ENCODE measurements at regions not wholly inside any gene's neighbourhood (a gene's known extent, or its start where the extent isn't known, plus 50 kb on each side); places are given as distances from the start of the nearest gene placed in this dataset.

DNA sequence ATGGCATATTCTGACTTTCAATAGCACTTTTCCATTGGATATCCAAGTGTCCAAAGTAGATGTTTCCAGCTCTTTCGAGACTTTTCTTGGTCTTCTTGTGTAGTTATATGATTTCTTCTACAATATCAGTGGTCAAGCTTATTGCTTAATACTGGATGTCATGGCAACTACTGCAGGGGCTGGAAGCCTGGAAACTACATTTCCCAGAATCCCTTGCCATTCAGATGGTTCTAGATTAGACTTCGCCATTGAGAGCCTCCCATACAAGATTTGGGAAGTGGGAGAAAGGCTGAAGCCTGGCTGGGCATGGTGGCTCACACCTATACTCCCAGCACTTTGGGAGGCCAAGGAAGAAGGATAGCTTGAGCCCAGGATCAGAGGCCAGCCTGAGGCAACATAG, 153.6 kb downstream of the C16orf95 start:
- no peak for DNase-seq

DNA sequence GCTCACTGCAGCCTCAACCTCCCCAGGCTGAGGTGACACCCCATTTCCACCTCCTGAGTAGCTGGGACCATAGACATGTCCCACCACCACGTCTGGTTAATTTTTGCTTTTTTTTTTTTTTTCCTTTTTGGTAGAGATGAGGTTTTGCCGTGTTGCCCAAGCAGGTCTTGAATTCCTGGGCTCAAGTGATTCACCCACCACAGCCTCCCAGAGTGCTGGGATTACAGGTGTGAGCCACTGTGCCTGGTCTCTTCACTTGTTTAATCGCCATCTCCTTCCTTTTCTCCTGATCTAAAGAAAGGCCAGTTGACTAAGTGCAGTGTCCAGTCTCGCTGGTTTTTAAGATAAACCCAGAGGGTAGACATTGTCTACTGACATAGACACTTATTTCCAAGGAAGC, 152.0 kb downstream of the C16orf95 start:
- DNase-seq, result no peak

DNA sequence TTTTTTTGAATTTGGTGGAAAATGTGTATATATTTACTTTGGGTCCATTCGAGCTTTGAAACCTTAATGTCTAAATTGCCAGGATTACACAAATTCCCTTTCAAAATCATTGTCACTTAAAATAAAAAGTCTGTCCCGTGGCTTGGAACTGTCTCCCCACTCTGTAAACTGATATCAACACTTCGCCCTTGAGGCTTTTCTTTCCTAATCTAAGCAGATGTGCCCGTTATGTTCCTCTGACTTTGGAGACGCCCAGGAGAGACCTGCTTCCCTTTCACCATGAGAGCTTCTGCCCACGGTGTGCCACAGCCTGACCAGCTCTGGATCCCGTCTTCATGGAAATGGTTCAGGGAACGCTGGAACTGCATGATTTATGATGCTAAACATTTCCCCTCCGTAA, 151.3 kb downstream of the C16orf95 start:
- DNase-seq, result no peak

DNA sequence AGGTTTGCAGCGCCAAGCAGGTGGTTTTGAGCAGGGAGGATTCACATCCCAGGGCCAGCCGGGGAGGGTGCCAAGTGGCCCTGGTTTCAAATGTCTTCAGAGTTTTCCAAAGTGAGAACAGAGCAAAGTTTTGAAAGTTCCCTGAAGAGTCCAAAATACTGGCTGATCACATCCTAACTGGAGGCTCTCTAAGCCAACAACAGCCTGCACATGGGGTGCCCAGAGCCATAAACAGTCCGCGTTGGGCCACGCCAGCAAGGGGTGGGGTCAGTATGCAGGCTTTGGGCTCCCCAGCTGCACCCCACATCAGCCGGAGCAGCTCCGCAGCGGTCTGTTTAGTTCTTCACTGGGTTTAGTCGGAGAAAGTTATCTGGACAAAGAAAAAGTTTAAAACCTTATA, 150.9 kb downstream of the C16orf95 start:
- no peak for DNase-seq

DNA sequence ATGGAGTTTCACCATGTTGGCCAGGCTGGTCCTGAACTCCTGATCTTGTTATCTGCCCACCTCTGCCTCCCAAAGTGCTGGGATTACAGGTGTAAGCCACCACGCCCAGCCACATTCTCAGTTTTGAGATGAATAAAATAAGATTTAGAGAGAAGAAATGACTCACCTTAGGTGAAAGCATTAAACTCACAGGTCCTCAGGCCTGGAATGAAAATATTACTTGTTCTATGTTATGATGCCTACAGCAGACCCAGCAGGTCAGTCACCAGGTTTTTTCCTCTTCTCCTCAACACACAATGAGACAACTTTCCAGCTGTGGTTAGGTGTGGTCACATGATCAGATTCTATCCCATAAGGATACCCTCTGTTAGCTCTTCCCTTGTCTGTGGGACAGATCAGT, 150.3 kb downstream of the C16orf95 start:
- DNase-seq, result no peak

DNA sequence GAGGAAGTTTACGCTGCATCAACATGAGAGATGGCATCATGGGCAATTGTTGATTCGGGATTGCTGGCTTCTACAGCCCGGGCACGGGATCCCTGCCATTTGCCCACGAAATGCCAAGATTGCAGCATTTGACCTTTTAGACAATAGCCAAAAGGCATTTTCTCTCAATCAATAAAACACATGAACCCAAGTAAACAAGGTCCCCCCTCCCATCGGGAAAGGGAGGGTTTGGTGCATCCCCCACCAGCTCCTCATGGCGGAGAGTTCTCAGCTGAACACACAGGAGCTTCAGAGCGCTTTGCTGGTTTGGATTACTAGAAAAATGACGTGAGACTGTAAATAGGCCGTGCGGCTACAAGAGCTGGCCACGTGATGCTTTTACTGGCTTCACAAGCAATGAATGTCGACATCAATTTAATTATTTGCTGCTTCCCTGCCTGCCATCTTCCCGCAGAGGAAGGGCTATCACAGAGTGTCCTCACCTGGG, 147.6 kb downstream of the C16orf95 start:
- DNase-seq, result no peak

DNA sequence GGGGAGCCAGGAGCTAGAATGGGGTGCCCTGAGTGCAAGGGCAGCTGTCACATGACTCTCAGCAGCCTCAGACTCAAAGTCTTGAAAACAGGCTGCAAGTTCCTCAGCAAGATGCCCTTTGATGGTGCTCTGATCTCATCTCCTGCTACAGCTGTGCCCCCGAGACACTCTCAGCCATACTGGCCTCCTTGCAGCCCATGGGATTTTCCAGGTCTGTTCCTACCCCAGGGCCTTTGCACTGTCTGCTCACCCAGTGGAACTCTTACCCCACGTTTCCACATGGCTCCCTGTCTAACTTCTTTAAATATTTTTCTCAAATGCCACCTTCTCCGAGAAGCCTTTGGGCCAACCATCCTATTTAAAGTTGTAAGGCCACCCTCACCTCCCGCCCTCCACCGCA, 146.9 kb downstream of the C16orf95 start:
- no peak for DNase-seq

DNA sequence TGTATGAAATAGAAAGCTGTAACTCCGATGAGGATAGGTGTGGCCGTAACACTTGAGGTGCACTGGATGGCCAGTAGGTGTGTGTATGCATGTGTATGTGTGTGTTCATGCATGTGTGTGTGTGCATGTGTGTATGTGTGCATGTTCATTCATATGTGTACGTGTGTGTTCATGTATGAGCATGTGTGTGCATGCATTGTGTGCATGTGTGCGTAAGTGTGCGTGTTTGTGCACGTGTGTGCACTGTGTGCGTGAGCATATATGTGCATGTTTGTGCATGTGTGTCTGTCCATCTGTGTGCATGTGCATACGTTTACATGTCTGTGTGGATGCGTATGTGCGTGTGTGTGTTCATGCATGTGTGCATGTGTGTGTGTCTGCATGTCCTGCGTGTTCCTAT, 145.5 kb downstream of the C16orf95 start:
- DNase-seq, result no peak

DNA sequence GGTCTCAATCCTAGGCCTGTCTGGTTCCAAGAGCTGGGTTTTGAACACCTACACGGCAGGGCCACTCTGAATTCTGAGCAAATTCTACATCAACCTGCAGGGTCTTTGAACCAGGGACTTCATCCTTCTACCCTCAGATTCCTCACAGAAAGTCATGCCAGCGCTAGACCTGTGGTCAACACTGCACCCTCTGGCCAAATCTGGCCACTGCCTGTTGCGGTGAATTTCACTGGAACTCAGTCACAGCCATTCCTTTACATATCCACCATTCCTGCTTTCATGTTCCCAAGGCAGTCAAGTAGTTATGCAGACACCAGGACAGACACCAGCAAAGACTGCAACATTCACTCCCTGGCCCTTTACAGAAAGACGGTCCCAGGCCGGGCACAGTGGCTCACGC, 144.6 kb downstream of the C16orf95 start:
- DNase-seq, result no peak

DNA sequence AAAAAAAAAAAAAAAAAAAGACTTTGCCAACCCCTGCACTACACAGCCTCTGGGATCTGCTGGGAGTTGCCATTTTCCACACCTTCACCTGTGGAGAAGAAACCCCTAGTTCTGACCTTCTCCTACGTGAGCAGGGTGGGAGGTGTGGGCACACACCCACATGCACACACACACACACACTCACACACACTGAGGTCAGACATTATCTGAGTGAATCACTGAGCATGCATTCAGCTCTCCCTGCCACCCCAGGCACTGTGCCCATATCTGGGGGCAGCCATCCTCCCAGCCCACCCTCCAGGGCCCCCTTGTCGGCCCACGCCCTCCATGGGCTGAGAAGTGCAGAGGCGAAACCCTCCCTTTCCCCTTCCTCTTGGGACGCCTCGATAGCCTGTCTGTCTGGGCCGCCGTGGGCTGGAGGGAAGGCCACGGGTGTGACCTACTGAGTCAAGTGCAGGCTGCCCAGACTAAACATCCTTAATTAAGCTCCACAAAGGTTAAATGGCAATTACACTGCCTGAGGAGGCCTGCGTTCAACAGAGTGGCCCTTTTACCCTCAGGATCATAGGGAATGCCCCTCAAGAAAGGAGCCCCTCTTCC, 143.8 kb downstream of the C16orf95 start:
- DNase-seq, result no peak

DNA sequence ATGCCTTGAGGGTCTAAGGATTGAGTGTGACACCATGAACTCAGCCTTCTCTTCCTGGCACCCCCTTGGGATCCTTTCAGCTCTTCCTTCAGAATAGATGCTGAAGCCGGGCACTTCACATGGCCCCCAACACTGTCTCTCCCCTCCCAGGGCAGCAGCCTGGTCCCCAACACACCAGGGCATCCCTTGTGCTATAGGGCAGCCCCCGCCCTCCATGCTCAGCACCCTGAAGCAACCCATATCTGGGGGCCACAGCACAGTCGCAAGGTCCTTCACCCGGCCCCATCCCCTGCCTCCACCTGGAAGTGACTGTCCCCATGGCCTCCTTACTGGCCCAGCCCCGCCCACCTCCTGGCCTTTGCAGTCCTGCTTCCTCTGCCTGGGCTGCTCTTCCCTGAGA, 143.1 kb downstream of the C16orf95 start:
- no peak for DNase-seq

DNA sequence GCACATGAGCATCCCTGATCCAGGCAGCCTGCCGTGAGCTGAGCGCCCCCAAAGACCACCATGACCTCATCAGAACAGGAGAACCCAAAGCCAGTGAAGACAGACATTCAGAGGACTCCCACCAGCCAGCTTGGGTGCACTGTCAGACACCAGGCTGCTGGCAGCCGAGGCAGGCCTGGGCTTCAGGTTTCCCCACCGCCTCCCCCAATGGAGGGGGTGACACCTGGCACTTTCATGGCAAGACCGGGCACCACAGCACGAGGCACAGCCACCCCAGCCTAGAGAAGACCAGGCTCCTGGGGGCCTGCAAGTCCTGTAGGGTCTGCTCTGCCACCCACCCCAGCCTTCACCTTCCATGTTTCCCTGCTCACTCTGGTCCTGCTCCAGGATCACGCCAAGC, 140.5 kb downstream of the C16orf95 start:
- no peak for DNase-seq

DNA sequence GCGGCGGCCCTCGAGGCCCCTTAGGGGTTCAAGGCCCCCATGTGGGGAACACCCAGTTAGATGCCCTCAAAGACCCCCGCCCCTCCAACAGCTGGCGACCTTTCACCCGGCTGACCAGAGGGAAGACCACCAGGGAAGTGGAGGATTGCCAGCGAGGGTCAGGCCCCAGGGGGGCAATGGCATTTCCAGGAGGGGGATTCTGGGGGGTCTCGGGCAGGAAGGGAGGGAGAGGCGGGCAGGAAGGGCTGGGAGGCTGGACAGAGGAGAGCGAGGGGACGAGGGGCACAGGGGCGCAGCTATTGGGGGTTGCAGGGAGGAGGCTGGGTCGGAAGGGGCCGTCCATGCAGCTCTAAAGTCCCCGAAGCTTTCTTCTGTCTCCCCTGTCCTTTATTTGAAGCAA, 139.5 kb downstream of the C16orf95 start:
- no peak for DNase-seq

DNA sequence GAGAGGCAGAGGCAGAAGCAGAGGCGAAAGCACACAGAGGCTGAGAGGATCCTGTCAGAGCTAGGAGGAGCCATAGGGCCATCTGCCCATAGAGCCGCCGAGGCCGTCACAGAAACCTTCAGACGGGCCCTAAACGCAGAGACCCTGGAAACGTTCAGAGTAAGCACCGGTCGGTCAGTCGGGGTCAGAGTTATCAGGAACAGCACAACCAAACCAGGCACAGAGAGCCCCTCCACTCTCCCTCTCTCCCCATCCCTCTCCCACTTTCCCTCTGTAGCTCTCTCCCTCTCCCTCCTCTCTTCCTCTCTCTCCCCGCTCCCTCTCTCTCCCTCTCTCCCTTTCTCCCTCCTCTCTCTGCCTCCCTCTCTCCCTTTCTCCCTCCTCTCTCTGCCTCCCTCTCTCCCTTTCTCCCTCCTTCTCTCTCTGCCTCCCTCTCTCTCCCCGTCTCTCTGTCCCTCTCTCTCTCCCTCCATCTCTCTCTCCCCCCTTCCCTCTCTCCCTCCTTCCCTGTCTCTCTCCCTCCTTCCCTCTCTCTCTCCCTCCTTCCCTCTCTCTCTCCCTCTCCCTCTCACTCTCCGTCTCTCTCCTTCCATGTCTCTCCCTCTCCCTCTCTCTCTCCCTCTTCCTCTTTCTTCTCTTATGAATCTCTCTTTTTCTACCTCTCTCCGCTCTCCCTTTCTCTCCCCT, 138.9 kb downstream of the C16orf95 start:
- DNase-seq, result peak; percentile 54

DNA sequence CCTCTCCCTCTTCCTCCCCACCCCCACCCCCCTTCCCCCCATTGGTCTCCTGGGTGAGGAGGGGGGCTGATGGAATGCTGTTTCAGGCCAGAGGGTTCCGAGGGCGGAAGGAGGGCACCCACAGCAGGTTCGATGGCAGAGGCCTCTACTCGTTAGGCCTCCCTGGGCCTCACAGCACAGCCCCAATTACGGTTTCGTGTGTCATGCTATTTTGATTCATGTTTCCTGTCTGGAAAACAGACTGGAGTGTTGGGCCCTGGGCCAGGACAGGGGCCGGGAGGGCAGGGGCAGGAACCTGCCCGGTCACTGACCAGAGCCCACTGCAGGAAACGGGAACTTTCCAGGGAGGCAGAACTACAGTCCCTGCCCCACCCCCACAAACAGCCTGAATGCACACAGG, 138.2 kb downstream of the C16orf95 start:
- no peak for DNase-seq

DNA sequence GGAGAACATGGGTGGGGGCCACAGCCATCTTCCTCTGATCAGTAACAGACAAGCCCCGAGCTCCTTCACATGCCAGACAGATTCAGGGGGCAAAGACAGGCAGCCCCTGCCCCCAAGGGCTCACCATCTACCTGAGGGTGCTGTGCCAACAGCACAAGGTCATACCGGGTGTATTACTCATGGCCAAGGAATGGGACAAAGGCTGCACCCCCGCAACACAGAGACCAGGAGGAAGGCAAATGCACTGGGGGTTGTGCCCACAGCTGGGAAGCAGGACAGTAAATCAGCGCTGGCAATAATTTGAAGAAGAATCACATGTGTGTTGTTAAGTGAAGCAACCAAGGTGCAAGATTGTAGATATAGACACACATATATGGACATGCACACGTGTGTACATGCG, 137.1 kb downstream of the C16orf95 start:
- DNase-seq, result no peak

DNA sequence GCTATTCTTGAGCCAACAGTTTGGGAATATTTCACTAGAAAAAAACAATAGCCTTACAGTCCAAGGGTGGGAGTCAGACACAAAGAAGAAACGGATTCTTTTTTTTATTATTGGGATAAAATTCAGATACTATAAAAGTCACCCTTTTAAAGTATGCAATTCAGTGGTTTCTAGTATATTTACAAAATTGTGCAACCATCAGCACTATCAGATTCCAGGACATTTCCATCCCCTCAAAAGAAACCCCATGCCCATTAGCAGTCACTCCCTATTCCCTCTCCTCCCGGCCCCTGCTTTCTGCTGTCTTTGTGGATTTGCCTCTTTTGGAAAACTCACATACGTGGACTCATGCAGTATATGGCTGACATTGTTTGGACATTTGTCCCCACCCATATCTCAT, 134.4 kb downstream of the C16orf95 start:
- DNase-seq, result no peak

DNA sequence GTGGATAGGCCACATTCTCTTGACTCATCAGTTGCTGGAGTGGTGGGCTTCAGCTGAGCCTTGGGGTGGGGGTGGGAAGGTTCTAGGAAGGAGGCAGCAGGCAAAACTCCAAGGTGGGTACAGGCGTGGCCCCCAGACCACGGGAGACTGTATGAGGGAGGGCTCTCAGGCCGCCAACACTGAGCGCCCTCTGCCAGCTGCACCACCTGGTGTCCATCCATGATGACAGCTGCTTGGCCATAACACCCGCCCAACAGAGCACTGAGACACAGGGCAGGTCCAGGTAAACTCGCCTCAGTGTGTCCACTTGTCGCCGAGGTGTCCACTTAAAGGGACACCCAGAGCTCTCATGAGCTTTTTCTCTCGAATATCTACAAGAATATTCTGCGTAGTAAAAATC, 133.5 kb downstream of the C16orf95 start:
- no peak for DNase-seq

DNA sequence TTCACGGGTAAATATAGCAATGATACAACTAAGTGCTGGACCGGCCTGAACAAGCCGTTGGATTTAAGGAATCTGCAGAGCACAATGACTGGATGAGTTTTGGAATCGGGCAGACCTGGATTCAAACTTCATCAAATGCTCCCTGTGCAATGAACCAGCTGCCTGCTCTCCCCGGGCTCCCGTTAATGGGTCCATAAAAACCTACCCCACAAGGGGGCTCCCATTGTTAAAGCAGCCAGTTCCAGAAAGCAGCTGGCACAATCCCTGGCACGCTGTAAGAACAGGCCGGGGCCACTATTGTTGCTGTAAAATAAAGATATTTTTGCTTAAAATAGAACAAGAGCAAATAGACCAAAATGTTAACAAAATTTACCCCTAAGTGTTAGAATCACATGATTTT, 131.9 kb downstream of the C16orf95 start:
- DNase-seq, result no peak

DNA sequence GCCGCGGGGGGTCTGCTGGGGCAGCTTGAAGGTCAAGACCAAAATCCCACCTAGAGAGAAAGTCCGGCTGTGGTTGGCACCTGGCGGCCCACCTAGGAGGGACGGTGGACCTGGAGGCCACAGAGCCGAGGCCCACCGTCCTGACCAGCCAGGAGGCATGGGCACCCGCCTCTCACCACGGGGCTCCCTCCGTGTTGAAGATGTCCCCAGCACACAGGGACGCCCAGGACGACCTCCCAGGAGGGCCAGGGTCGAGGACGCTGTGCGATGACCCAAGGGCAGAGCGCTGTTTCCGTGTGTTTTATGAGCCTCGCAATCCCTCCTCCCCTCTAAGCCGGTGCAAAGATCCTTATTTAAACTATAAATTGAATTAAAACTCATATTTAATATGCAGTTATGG, 131.2 kb downstream of the C16orf95 start:
- no peak for DNase-seq

DNA sequence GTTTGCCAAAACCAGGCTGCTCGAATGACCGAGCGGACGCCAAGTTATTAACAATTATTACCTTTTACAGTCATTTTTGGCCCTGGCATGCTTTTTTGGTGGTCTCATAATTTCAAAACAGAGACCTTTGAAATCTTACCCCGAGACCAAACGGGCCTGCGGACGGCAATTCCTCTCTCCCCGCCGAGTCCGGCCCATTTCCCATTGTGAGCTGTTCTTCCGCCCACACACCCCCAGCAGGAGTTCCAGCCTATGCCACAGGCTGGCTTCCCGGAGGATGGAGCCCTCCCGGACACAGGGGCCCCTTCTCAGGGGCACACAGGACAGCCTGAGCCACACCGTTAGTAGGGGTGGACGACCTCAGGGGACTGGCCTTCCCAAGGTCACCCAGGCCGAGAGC, 130.7 kb downstream of the C16orf95 start:
- DNase-seq, result no peak

DNA sequence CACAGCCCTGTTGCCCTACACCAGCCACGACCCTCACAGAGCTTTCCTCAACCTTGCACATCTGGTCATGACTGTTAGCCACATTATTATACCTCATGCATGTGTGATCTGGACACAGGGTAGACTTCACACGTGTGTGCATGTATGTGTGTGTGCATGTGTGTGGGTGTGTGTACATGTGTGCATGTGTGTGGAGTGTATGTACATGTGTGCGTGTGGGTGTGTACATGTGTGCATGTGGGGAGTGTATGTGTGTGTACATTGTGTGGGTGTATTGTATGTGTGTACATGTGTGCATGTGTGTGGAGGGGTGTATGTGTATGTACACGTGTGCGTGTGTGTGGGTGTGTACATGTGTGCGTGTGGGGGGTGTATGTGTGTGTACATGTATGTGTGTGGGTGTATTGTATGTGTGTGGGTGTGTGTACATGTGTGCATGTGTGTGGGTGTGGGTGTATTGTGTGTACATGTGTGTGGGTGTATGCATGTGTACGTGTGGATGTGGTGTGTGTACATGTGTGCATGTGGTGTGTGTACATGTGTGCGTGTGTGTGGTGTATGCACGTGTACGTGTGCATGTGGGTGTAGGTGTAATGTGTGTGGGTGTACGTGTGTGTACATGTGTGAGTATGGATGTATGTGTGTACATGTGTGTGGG, 130.2 kb downstream of the C16orf95 start:
- DNase-seq, result no peak

DNA sequence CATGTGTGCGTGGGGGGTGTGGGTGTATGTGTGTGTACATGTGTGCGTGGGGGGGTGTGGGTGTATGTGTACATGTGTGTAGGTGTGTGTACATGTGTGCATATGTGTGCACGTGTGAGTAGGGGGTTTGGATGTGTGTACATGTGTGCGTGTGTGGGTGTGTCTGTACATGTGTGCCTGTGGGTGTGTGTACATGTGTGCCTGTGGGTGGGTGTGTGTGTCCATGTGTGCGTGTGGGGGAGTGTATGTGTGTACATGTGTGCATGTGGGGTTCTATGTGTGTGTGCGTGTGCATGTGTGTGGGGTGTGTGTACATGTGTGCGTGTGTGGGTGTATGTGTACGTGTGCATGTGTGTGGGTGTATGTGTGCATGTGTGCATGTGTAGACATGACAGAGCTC, 129.1 kb downstream of the C16orf95 start:
- DNase-seq, result no peak

DNA sequence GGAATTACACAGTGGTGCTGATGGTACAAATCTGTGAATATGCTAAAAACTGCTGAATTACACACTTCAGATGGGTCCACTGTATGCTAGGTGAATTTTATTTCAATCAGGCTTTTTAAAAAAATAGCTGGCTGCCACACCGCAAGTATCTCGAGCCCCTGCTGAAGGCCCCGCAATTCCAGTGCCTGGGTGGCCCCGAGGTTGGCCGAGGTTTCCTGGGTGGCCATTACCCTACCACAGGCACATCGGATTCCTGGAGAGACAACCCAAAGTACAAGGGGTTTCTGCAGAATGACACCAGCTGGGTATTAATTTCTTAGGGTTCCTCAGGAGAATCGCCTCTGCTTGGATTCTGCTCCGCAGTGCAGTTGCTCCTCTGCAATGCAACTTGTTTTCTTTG, 127.8 kb downstream of the C16orf95 start:
- no peak for DNase-seq
